ENCODE measurements at regions not wholly inside any gene's neighbourhood (a gene's known extent, or its start where the extent isn't known, plus 50 kb on each side); places are given as distances from the start of the nearest gene placed in this dataset.

DNA sequence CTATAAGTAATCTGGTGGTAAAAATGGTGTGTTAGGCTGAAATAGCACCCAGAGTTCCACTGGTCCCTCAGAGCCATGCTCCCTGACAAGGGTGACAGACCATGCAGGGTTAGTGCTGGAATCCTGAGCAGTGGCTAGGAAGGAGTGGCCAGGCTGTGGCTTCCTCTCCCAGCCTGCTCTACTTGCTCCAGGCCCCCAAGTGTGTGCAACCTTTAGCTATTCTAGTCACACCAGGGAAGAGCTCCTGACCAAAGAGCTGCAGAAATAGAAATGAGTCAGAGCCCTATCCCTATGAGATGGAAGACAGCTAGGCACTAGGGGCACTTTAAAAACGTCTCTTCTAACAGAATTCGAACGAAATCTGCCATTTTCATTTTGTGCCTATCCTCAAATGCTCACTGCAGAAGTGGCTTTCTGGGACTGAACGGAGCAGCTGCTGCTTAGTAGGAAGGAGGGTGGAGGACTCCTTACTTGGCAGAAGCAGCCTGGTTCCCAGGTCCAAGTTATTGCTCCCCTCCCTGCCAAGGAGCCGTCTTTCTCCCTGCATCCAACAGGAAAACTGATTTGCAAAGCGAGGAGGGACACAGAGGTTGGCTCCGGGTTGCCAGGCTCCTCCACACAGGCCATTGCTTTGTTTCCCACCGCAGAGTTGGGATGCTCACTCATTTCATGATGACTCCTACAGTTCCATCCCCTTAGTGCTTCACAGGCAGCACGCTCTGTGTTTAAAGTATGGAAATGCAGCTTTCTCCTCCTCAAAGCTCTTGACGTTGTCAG lies 754.5 kb downstream of the C6orf118 start:
- intact Hi-C loops (cut with micrococcal nuclease): no loop called here
- Mint-ChIP-seq H3K4me3 (no peak overlapping the region), H3K27ac (no peak overlapping the region), H3K4me1 (ENCODE audit: low read depth) (no peaks in the 10 kb centered on the region), H3K27me3 (ENCODE audit: insufficient read depth) (no peaks in the 10 kb centered on the region), H3K9me3 (peaks cover 17% of the 10 kb centered on the region), H3K36me3 (ENCODE audit: low read depth) (no peaks in the 10 kb centered on the region)
- DNase-seq (ENCODE audit: low spot score): no peak

DNA sequence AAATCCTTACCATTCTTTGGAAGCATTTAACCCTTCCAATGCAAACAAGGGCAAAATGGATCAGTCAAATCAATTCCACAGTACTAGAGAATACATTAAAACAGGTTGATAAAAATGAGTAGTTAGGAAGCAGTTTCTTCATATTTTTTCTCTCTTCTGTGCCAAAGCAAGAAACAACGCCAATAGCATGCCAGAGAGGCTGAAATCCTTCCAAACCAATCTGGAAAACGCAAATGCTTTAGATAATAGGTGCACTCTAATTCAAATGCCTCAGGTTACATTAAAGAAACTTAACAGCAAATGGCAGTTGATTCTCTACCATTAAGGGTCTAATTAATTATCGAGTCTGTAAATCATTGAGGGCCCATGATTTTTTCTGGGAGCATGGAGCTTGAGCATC lies 755.2 kb downstream of the C6orf118 start:
- Mint-ChIP-seq H3K4me1 (ENCODE audit: low read depth) (no peaks in the 10 kb centered on the region), H3K27ac (no peak overlapping the region), H3K36me3 (ENCODE audit: low read depth) (no peaks in the 10 kb centered on the region), H3K27me3 (ENCODE audit: insufficient read depth) (no peaks in the 10 kb centered on the region), H3K4me3 (no peak overlapping the region), H3K9me3 (peaks cover 17% of the 10 kb centered on the region)
- intact Hi-C loops (cut with micrococcal nuclease): no loop called here
- DNase-seq (ENCODE audit: low spot score): no peak

DNA sequence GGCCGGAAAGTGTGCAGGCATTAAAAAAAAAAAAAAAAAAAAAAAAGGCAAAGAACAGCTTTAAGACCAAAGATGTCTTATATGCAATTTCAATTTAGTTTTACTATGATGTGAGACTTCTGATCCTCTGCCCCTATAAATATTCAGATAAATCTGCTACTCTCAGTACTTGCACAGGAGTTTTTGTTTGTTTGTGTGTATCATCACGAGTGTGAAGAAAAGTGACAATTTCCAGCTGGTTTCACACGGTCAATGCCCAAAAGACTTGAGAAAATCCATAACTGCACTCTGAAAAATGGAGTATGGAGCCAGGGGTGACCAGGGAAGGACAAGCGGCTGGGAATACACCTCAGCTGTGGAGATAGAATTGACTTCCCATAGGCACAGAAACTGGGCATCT lies 757.7 kb downstream of the C6orf118 start:
- Mint-ChIP-seq H3K9me3 (peaks cover 17% of the 10 kb centered on the region), H3K27me3 (ENCODE audit: insufficient read depth) (no peaks in the 10 kb centered on the region), H3K36me3 (ENCODE audit: low read depth) (no peaks in the 10 kb centered on the region), H3K27ac (no peak overlapping the region), H3K4me3 (no peak overlapping the region), H3K4me1 (ENCODE audit: low read depth) (no peaks in the 10 kb centered on the region)
- DNase-seq (ENCODE audit: low spot score): no peak
- intact Hi-C loops (cut with micrococcal nuclease): no loop called here

DNA sequence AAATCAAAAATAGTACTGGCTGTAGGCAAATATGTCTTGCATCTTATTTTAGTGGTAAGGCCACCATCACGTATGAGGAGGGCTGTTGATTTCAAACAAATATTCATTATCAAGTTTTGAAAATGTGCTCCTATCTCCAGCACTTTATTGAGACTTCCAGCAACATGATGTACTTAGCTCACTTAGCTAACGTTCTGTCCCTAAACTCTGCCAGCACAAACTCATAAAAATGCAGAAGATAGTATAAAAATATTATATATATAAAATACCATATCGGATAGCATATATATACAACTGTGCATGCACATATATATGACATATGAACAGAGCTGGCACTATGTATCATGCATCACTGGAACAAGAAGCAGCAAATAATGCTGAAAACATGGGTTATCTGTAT lies 762.3 kb downstream of the C6orf118 start:
- H3K27ac Mint-ChIP-seq: no peak overlapping the region
- no peaks in the 10 kb centered on the region for H3K27me3 Mint-ChIP-seq (ENCODE audit: insufficient read depth)
- H3K4me1 Mint-ChIP-seq (ENCODE audit: low read depth): no peaks in the 10 kb centered on the region
- DNase-seq (ENCODE audit: low spot score): no peak
- peaks cover 5% of the 10 kb centered on the region for H3K9me3 Mint-ChIP-seq
- intact Hi-C loops (cut with micrococcal nuclease): no loop called here
- H3K36me3 Mint-ChIP-seq (ENCODE audit: low read depth): no peaks in the 10 kb centered on the region
- H3K4me3 Mint-ChIP-seq: no peak overlapping the region

DNA sequence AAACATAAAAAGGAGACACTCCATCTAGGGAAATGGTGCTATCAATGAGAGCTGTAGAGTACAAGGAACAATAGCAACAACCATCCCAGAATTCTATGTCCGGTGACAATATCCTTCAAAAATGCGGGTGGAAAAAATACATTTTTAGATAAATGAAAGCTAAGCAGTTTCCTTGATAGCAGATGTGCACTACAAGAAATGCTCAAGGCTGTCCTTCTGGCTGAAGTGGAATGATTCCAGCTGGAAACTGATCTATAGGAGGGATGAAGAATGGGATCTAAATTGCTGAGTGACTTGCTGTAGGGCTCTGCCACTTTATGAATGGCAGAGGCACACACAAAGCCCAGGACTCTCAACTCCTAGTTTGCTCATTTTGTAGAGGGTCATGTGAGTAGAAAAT lies 763.1 kb downstream of the C6orf118 start:
- no peaks in the 10 kb centered on the region for H3K4me1 Mint-ChIP-seq (ENCODE audit: low read depth)
- no peak overlapping the region for H3K4me3 Mint-ChIP-seq
- no peaks in the 10 kb centered on the region for H3K27me3 Mint-ChIP-seq (ENCODE audit: insufficient read depth)

DNA sequence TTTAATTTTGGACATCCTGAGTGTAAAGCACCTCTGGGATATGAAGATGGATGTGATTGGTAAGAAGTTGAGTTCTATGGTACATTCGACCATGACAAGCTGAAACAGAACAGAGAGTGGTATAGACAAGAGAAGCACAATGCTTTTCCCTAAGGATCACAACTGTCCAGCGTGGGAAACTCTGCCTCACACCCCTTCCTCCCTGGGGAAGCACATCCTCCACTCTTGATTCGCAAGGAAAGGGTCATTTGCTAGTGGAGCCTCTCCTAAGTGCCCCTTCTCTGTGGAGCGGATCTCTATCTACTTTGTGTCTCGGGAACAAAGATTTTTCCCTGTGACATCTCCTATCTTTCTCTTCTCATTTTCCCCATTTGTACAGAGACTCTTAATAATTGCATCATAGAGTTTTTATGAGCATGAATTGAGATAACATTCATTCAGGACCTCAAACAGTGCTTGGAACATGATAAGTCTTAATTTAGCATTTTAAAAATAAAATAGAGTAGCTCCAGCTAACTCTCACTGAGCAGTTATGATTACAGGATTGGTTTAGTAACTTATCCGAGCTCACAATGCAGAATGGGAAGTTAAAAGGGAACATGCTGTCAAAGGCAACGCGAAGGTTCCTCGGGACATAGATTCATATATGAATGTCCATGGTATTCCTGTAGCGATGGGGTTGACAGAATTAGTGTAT lies 775.2 kb downstream of the C6orf118 start:
- H3K4me3 Mint-ChIP-seq: no peak overlapping the region
- peaks cover 18% of the 10 kb centered on the region for H3K9me3 Mint-ChIP-seq

More for the DNA sequence above, 763.1 kb downstream of the C6orf118 start:
- no peak for DNase-seq (ENCODE audit: low spot score)
- Mint-ChIP-seq H3K27ac (no peak overlapping the region), H3K9me3 (peaks cover 2% of the 10 kb centered on the region), H3K36me3 (ENCODE audit: low read depth) (no peaks in the 10 kb centered on the region)
- intact Hi-C loops (cut with micrococcal nuclease): no loop called here

DNA sequence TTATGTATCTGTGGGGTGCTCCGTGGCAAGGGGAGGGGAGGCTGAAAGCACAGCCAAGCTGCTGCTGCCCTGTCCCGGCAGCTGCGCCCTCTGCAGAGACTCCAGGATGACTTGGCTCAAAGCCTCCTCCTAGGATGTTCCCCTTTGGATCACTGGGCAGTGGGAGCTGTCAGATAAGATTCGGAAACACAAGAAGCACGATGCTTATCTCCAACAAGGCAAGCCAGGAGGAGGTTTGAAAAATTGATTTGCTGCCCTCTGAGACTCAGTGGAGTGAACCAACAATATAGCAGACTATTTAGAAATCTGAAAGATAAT lies 776.4 kb downstream of the C6orf118 start:
- H3K27me3 Mint-ChIP-seq (ENCODE audit: insufficient read depth): no peaks in the 10 kb centered on the region
- intact Hi-C loops (cut with micrococcal nuclease): no loop called here
- no peak overlapping the region for H3K4me3 Mint-ChIP-seq
- no peak overlapping the region for H3K27ac Mint-ChIP-seq
- H3K36me3 Mint-ChIP-seq (ENCODE audit: low read depth): no peaks in the 10 kb centered on the region
- no peak for DNase-seq (ENCODE audit: low spot score)
- H3K9me3 Mint-ChIP-seq: peaks cover 15% of the 10 kb centered on the region
- no peaks in the 10 kb centered on the region for H3K4me1 Mint-ChIP-seq (ENCODE audit: low read depth)

More for the DNA sequence above, 775.2 kb downstream of the C6orf118 start:
- intact Hi-C loops (cut with micrococcal nuclease): no loop called here
- no peaks in the 10 kb centered on the region for H3K36me3 Mint-ChIP-seq (ENCODE audit: low read depth)
- DNase-seq (ENCODE audit: low spot score): no peak
- no peak overlapping the region for H3K27ac Mint-ChIP-seq
- H3K4me1 Mint-ChIP-seq (ENCODE audit: low read depth): no peaks in the 10 kb centered on the region
- H3K27me3 Mint-ChIP-seq (ENCODE audit: insufficient read depth): no peaks in the 10 kb centered on the region

DNA sequence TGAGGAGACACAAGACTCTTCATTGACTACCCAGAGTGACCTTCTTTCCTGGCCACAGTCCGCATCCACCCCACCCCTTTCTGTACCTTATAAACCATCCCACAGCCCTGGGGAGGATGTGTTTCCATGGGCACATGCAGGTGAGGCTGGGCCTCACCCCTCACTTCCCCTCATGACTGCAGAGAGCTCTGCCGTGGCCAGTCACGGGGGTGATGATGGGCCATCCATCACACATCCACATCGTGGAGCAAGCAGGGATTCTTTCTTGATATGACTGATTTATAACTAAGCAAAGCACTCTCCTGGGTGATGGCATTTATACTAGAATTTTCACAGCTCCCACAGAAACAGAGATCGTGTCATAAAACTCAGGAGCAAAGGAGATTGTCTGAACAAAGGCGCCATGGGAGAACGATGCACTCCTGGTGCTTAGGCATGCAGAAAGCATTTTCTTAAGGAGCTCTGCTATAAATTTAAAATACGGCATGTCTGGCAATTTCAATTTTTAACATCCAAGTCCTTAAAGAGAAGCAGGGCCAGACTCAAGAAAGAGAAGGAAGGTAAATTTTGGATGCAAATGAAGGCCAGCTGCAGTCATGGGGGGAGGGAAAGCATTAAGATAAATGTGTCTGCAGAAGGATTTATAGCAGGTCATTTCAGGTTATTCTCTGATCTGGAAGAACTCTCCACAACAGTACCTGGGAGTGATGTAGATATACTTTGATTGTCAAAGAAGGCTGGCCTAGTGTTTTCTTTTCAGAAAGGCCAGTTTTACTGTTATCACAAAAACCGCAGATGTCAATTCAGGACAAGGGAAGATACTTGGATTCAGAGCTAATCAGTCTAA lies 777.0 kb downstream of the C6orf118 start:
- Mint-ChIP-seq H3K4me3 (no peak overlapping the region), H3K9me3 (peaks cover 10% of the 10 kb centered on the region), H3K4me1 (ENCODE audit: low read depth) (no peaks in the 10 kb centered on the region), H3K36me3 (ENCODE audit: low read depth) (no peaks in the 10 kb centered on the region), H3K27me3 (ENCODE audit: insufficient read depth) (no peaks in the 10 kb centered on the region), H3K27ac (no peak overlapping the region)
- intact Hi-C loops (cut with micrococcal nuclease): no loop called here
- DNase-seq (ENCODE audit: low spot score): no peak

DNA sequence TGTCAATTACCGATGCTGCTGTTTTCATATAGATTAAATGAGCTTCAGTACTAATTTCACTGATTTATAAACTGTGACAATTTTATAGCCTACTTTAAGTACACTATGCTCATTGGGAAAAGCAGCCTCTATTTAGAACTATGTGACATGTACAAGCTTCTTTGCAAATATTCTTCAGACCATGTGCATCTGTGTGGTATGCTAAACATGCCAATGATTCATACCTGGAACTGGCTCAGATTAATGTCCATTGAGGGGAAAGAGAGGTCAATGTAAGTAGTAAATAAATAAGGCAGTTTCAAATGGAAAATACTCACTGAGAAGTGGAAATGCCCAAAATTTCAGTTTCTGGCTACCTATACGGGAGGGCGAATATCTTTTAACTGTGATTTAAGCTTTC lies 777.7 kb downstream of the C6orf118 start:
- peaks cover 6% of the 10 kb centered on the region for H3K9me3 Mint-ChIP-seq
- H3K4me3 Mint-ChIP-seq: no peak overlapping the region
- no peak overlapping the region for H3K27ac Mint-ChIP-seq
- intact Hi-C loops (cut with micrococcal nuclease): no loop called here
- no peak for DNase-seq (ENCODE audit: low spot score)
- no peaks in the 10 kb centered on the region for H3K4me1 Mint-ChIP-seq (ENCODE audit: low read depth)
- H3K27me3 Mint-ChIP-seq (ENCODE audit: insufficient read depth): no peaks in the 10 kb centered on the region
- H3K36me3 Mint-ChIP-seq (ENCODE audit: low read depth): no peaks in the 10 kb centered on the region

DNA sequence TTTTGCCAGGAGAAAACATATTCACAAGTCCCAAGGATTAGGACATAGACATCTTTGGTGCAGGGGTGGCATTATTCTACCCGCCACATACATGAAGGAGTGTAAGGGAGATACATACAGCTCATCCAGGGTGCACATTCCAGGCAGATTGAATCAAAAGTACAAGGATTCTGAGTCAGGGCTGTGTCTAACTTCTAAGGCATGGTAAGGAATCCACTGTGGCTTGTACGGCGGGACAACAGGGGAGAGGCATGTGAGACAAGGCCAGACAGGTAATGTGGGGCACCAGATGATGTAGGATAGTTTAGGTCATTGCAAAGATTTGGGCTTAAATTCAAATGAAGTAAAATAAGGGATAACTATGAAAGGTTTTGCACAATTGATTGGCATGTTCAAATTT lies 780.9 kb downstream of the C6orf118 start:
- no peak for DNase-seq (ENCODE audit: low spot score)
- Mint-ChIP-seq H3K27me3 (ENCODE audit: insufficient read depth) (no peaks in the 10 kb centered on the region), H3K36me3 (ENCODE audit: low read depth) (no peaks in the 10 kb centered on the region), H3K4me1 (ENCODE audit: low read depth) (no peaks in the 10 kb centered on the region), H3K9me3 (peaks cover 8% of the 10 kb centered on the region), H3K4me3 (no peak overlapping the region), H3K27ac (no peak overlapping the region)
- intact Hi-C loops (cut with micrococcal nuclease): no loop called here

DNA sequence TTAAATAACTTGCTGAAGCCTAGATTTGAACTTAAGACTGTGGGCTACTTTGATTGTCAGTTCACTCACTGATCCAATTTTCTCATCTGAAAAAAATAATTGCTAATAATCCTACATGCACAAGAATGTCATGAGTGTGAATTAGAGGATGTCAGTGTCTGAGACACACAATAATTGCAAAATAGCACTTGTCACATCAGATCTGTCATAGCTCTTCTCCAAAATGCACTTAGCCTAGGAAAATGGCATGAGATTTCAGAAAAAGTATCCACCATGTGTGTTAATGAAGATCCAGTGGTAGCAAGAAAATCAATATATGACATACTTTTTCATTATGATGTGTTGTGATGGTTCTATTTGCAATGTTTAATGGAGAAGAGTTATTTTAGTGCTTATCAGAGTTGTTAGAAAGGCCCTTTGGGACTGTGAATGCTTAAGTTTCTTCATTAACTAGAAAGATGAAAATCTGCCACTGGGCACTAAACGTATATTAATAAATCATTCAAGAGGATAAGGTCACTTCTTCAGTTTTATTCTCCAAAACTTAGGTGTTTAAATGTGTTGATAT lies 786.2 kb downstream of the C6orf118 start:
- Mint-ChIP-seq H3K27me3 (ENCODE audit: insufficient read depth) (no peaks in the 10 kb centered on the region), H3K27ac (no peak overlapping the region), H3K4me1 (ENCODE audit: low read depth) (no peaks in the 10 kb centered on the region), H3K9me3 (peaks cover 15% of the 10 kb centered on the region), H3K36me3 (ENCODE audit: low read depth) (no peaks in the 10 kb centered on the region), H3K4me3 (no peak overlapping the region)
- intact Hi-C loops (cut with micrococcal nuclease): no loop called here
- no peak for DNase-seq (ENCODE audit: low spot score)

DNA sequence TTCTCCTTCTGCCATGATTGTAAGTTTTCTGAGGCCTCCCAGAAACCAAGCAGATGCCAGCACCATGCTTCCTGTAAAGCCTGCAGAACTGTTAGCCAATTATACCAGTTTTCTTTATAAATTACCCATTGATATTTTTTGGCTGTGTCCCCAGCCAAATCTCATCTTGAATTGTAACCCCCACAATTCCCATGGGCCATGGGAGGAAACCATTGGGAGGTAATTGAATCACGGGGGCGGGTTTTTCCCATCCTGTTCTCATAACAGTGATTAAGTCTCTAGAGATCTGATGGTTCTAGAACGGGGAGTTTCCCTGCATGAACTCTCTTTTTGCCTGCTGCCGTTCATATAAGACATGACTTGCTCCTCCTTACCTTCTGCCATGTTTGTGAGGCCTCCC lies 788.5 kb downstream of the C6orf118 start:
- H3K9me3 Mint-ChIP-seq: peaks cover 20% of the 10 kb centered on the region
- no peak overlapping the region for H3K4me3 Mint-ChIP-seq
- intact Hi-C loops (cut with micrococcal nuclease): no loop called here
- H3K36me3 Mint-ChIP-seq (ENCODE audit: low read depth): no peaks in the 10 kb centered on the region
- no peak for DNase-seq (ENCODE audit: low spot score)
- no peaks in the 10 kb centered on the region for H3K4me1 Mint-ChIP-seq (ENCODE audit: low read depth)
- no peaks in the 10 kb centered on the region for H3K27me3 Mint-ChIP-seq (ENCODE audit: insufficient read depth)
- no peak overlapping the region for H3K27ac Mint-ChIP-seq
